ENCODE measurements at regions not wholly inside any gene's neighbourhood (a gene's known extent, or its start where the extent isn't known, plus 50 kb on each side); places are given as distances from the start of the nearest gene placed in this dataset.

DNA sequence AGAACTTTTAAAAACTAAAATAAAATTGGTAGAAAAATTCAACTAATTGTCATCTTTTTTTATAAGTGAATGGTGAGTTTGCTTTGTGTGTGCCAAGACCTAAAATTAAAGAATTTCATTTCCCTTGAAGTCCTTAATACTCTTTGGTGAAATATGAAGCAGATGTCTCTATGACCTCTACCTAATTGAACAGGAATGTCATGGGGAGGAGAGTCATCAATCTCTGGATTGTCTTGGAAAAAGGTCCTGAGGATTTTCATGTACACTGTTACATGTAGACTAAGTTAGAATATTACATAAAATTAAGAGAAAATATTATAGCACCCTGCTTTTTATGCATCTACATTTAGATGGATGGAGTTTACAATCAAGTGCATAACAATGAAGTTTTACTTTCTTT, 177.9 kb upstream of the LRP1B start:
- TF ChIP-seq PBX3 (IDR thresholded peaks at IDR 0.05), result no peak
- TF ChIP-seq, protein P1, sequence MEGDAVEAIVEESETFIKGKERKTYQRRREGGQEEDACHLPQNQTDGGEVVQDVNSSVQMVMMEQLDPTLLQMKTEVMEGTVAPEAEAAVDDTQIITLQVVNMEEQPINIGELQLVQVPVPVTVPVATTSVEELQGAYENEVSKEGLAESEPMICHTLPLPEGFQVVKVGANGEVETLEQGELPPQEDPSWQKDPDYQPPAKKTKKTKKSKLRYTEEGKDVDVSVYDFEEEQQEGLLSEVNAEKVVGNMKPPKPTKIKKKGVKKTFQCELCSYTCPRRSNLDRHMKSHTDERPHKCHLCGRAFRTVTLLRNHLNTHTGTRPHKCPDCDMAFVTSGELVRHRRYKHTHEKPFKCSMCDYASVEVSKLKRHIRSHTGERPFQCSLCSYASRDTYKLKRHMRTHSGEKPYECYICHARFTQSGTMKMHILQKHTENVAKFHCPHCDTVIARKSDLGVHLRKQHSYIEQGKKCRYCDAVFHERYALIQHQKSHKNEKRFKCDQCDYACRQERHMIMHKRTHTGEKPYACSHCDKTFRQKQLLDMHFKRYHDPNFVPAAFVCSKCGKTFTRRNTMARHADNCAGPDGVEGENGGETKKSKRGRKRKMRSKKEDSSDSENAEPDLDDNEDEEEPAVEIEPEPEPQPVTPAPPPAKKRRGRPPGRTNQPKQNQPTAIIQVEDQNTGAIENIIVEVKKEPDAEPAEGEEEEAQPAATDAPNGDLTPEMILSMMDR (IDR thresholded peaks at IDR 0.05), result no peak
- no peak for TF ChIP-seq POLR2AphosphoS5 (IDR thresholded peaks at IDR 0.05; ENCODE audit: low read depth, low read length)
- TF ChIP-seq, protein P2, sequence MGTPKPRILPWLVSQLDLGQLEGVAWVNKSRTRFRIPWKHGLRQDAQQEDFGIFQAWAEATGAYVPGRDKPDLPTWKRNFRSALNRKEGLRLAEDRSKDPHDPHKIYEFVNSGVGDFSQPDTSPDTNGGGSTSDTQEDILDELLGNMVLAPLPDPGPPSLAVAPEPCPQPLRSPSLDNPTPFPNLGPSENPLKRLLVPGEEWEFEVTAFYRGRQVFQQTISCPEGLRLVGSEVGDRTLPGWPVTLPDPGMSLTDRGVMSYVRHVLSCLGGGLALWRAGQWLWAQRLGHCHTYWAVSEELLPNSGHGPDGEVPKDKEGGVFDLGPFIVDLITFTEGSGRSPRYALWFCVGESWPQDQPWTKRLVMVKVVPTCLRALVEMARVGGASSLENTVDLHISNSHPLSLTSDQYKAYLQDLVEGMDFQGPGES (IDR thresholded peaks at IDR 0.05; ENCODE audit: low read depth, low read length), result no peak
- TF ChIP-seq ZBTB33 (IDR thresholded peaks at IDR 0.05; ENCODE audit: borderline replicate concordance, low read depth), result no peak
- no peak for TF ChIP-seq RCOR1 (IDR thresholded peaks at IDR 0.05; ENCODE audit: low read length)
- no peak for TF ChIP-seq TEAD4 (IDR thresholded peaks at IDR 0.05; ENCODE audit: borderline replicate concordance, insufficient read depth)
- no peak for TF ChIP-seq FOXJ3 (CRISPR knock-in tag; IDR thresholded peaks at IDR 0.05)
- H3K9ac ChIP-seq, result no peak overlapping the region
- no peak overlapping the region for H3K27ac ChIP-seq (ENCODE audit: low read depth in 2 of 2, low read length in 1 of 2)
- H3K27me3 ChIP-seq (ENCODE audit: insufficient read depth), result no peaks in the 10 kb centered on the region
- no peak overlapping the region for H2AFZ ChIP-seq (ENCODE audit: low read depth)
- no peak overlapping the region for H3K4me2 ChIP-seq
- no peaks in the 10 kb centered on the region for H3K79me2 ChIP-seq (ENCODE audit: insufficient read depth)
- no peaks in the 10 kb centered on the region for H3K9me2 ChIP-seq
- no peak overlapping the region for H3K4me3 ChIP-seq (ENCODE audit: low read depth in 2 of 2, low read length in 1 of 2)
- peaks cover 0 to 4% of the 10 kb centered on the region in 2 experiments; a peak in 1 of 4 replicates for H3K4me1 ChIP-seq (ENCODE audit: control insufficient read depth in 1 of 2, insufficient read depth in 2 of 2, low read depth in 1 of 2, low read length in 1 of 2)
- no peaks in the 10 kb centered on the region for H3K36me3 ChIP-seq (replicated peaks in 1 of 2; ENCODE audit: control insufficient read depth in 1 of 2, insufficient read depth in 2 of 2, low read length in 1 of 2)
- ChIA-PET CTCF (no interaction called here), POLR2A (no interaction called here)
- no peaks in the 10 kb centered on the region for H4K20me1 ChIP-seq (ENCODE audit: insufficient read depth)
- H3F3A ChIP-seq (replicated peaks; ENCODE audit: insufficient read depth), result no peaks in the 10 kb centered on the region
- H3K9me3 ChIP-seq, result no peaks in the 10 kb centered on the region
- DNase-seq, result no peak

DNA sequence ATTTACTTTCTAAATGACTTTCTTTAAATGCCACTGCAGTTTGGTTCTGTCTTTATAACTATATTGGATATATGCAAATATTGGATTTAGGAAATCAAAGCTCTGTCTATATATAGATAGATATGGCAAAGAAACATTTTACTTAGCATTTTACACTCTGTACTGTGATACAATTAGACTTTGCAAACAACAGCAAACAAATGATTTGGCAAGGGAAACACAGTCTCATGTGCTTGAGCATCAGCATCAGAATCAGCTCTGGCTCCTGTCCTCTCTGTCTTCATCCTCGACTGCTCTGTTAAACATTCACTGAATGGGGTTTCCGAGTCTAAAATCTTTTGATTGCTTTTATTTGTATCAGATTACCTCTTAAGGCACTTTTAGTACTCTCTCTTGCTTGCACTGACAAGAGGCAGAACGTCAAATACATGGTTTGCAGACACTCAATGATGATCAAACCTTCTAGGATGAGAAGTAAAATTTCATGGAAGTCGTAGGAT, 176.8 kb upstream of the LRP1B start:
- Histone ChIP-seq H3K27ac (ENCODE audit: low read depth in 2 of 2, low read length in 1 of 2) (no peak overlapping the region), H3K79me2 (ENCODE audit: insufficient read depth) (no peaks in the 10 kb centered on the region), H3K4me1 (ENCODE audit: control insufficient read depth in 1 of 2, insufficient read depth in 2 of 2, low read depth in 1 of 2, low read length in 1 of 2) (peaks cover 0 to 4% of the 10 kb centered on the region in 2 experiments; a peak in 1 of 4 replicates), H3K9me2 (no peaks in the 10 kb centered on the region), H3K4me2 (no peak overlapping the region), H3K9me3 (no peaks in the 10 kb centered on the region), H2AFZ (ENCODE audit: low read depth) (no peak overlapping the region), H3K4me3 (ENCODE audit: low read depth in 2 of 2, low read length in 1 of 2) (no peak overlapping the region), H3K27me3 (ENCODE audit: insufficient read depth) (no peaks in the 10 kb centered on the region), H3K9ac (no peak overlapping the region), H3F3A (replicated peaks; ENCODE audit: insufficient read depth) (no peaks in the 10 kb centered on the region), H3K36me3 (replicated peaks in 1 of 2; ENCODE audit: control insufficient read depth in 1 of 2, insufficient read depth in 2 of 2, low read length in 1 of 2) (no peaks in the 10 kb centered on the region), H4K20me1 (ENCODE audit: insufficient read depth) (no peaks in the 10 kb centered on the region)
- WGBS (ENCODE audit: low lambda C conversion rate), result 42% methylated on average over 4 of the region's 4 CpGs
- no peak for DNase-seq
- CTCF ChIA-PET, result no interaction called here
- POLR2A ChIA-PET, result no interaction called here
- TF ChIP-seq SIN3A (IDR thresholded peaks at IDR 0.05; ENCODE audit: borderline replicate concordance, low read depth, low read length) (no peak), EP300 (IDR thresholded peaks at IDR 0.05; ENCODE audit: borderline replicate concordance in 1 of 2, low read depth in 1 of 2, low read length in 1 of 2) (no peak), SMC3 (IDR thresholded peaks at IDR 0.05; ENCODE audit: low read depth, low read length) (no peak), RXRA (IDR thresholded peaks at IDR 0.05; ENCODE audit: borderline replicate concordance, low read depth) (no peak), GABPA (IDR thresholded peaks at IDR 0.05; ENCODE audit: low read depth) (no peak), RAD21 (IDR thresholded peaks at IDR 0.05; ENCODE audit: low read length) (no peak), TAF1 (IDR thresholded peaks at IDR 0.05; ENCODE audit: borderline replicate concordance, low read depth, low read length) (no peak)
- TF ChIP-seq, protein P3, sequence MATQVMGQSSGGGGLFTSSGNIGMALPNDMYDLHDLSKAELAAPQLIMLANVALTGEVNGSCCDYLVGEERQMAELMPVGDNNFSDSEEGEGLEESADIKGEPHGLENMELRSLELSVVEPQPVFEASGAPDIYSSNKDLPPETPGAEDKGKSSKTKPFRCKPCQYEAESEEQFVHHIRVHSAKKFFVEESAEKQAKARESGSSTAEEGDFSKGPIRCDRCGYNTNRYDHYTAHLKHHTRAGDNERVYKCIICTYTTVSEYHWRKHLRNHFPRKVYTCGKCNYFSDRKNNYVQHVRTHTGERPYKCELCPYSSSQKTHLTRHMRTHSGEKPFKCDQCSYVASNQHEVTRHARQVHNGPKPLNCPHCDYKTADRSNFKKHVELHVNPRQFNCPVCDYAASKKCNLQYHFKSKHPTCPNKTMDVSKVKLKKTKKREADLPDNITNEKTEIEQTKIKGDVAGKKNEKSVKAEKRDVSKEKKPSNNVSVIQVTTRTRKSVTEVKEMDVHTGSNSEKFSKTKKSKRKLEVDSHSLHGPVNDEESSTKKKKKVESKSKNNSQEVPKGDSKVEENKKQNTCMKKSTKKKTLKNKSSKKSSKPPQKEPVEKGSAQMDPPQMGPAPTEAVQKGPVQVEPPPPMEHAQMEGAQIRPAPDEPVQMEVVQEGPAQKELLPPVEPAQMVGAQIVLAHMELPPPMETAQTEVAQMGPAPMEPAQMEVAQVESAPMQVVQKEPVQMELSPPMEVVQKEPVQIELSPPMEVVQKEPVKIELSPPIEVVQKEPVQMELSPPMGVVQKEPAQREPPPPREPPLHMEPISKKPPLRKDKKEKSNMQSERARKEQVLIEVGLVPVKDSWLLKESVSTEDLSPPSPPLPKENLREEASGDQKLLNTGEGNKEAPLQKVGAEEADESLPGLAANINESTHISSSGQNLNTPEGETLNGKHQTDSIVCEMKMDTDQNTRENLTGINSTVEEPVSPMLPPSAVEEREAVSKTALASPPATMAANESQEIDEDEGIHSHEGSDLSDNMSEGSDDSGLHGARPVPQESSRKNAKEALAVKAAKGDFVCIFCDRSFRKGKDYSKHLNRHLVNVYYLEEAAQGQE (IDR thresholded peaks at IDR 0.05; ENCODE audit: low read depth, low read length), result no peak
- TF ChIP-seq, protein P4, sequence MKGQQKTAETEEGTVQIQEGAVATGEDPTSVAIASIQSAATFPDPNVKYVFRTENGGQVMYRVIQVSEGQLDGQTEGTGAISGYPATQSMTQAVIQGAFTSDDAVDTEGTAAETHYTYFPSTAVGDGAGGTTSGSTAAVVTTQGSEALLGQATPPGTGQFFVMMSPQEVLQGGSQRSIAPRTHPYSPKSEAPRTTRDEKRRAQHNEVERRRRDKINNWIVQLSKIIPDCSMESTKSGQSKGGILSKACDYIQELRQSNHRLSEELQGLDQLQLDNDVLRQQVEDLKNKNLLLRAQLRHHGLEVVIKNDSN (IDR thresholded peaks at IDR 0.05; ENCODE audit: borderline replicate concordance, low read depth), result no peak
